ENCODE measurements at regions not wholly inside any gene's neighbourhood (a gene's known extent, or its start where the extent isn't known, plus 50 kb on each side); places are given as distances from the start of the nearest gene placed in this dataset.
"Not testable (repeated sequence)": the region's sequence is repeated elsewhere in the genome, so short reads cannot be mapped to it uniquely, and the experiment has no call there.

- not testable (repeated sequence) for H3K9ac ChIP-seq (ENCODE audit: low read length); H3K27ac ChIP-seq (ENCODE audit: low read depth, low read length); H3K4me3 ChIP-seq (ENCODE audit: low read depth in 1 of 2, low read length in 2 of 2); H3K36me3 ChIP-seq (ENCODE audit: insufficient read depth, low read length); H3K27me3 ChIP-seq (ENCODE audit: control insufficient read depth in 1 of 2, insufficient read depth in 2 of 2, low read length in 2 of 2); H3K4me1 ChIP-seq (ENCODE audit: insufficient read depth, low read length); H3K9me3 ChIP-seq (ENCODE audit: low read length)
These were observed 174.1 kb upstream of the PHACTR1 start for GRCh38 chr6:12542319-12543115.

GRCh38 chr6:12543953-12544352 lies 172.6 kb upstream of the PHACTR1 start:
- Histone ChIP-seq H3K4me3 (ENCODE audit: low read depth in 1 of 2, low read length in 2 of 2) (no peak overlapping the region), H3K9ac (ENCODE audit: low read length) (no peak overlapping the region), H3K27ac (ENCODE audit: low read depth, low read length) (no peak overlapping the region)

DNA sequence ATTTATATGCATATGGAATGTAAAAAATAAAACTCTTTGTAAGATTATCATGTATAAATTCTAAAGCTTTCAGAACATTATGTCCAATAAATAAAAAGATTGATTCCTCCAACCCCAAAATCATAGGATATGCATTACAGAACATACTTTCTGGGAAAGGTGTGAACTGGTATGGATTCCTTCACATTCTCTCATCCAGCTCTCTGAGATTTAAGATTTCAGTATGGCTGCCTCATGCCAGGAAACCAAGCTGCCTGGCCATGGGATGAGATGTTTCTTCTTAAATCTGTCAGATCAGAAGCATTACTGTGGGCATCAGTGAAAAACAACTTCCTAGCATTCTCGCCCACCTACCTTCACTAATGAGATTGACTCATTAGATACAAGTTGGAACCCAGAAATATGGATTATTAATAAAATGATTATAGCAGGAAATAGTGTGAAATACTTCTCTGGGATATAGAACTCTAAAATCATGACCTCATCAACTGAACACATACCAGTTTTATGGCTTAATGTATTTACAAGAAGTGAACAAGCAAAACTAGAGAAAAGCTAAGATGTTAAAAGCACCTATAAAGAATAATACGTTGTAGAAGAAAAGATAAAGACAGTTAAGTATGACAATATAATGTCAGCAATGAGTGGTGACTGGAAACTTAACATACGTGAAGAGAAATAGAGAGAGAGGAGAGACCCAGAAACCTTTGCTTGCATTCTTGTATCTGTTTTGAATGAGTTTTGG lies 171.6 kb upstream of the PHACTR1 start:
- Histone ChIP-seq H3K27ac (ENCODE audit: low read depth, low read length) (no peak overlapping the region), H3K27me3 (ENCODE audit: control insufficient read depth in 1 of 2, insufficient read depth in 2 of 2, low read length in 2 of 2) (no peaks in the 10 kb centered on the region), H3K9ac (ENCODE audit: low read length) (no peak overlapping the region), H3K4me1 (ENCODE audit: insufficient read depth, low read length) (no peaks in the 10 kb centered on the region), H3K9me3 (ENCODE audit: low read length) (no peaks in the 10 kb centered on the region), H3K4me3 (ENCODE audit: low read depth in 1 of 2, low read length in 2 of 2) (no peak overlapping the region), H3K36me3 (ENCODE audit: insufficient read depth, low read length) (no peaks in the 10 kb centered on the region)

More at GRCh38 chr6:12543953-12544352, 172.6 kb upstream of the PHACTR1 start:
- Histone ChIP-seq H3K36me3 (ENCODE audit: insufficient read depth, low read length) (no peaks in the 10 kb centered on the region), H3K9me3 (ENCODE audit: low read length) (no peaks in the 10 kb centered on the region), H3K27me3 (ENCODE audit: control insufficient read depth in 1 of 2, insufficient read depth in 2 of 2, low read length in 2 of 2) (no peaks in the 10 kb centered on the region), H3K4me1 (ENCODE audit: insufficient read depth, low read length) (no peaks in the 10 kb centered on the region)

DNA sequence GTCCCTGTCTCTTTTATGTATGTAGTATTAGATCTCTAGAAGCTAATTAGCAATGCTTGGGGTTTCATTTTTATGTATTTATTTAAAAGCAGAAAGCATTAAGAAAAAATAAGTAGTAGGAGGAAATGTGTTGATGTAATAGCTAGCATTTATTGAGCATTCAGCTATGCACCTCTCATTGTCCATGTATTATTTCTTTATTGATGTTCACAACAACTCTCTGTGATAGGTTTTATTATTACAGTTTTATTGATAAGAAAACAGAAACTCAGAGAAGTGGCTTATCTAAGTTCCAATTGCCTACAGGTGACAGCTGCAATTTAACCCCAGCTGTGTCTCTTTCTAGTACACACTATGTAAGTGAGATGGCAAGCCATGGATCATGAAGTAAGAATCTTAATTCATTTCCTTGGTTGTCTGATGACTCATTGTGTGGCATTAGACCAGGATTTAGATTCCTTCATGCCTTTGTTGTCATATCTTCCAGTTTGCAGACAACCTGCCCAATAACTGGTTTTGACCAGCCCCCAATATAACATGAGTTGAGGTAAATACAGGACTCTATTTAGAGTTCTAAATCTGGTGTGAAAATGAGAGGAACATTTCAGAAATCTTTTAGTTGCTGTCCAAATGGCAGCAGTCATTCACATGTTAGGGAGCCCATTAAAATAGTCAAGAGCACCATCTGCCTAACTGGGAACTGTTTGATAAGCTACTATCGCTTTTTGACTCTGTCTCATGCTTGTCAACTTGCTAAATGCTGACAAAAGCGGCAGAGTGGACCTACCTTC lies 170.8 kb upstream of the PHACTR1 start:
- Histone ChIP-seq H3K9me3 (ENCODE audit: low read length) (no peaks in the 10 kb centered on the region), H3K4me3 (ENCODE audit: low read depth in 1 of 2, low read length in 2 of 2) (no peak overlapping the region), H3K36me3 (ENCODE audit: insufficient read depth, low read length) (no peaks in the 10 kb centered on the region), H3K27me3 (ENCODE audit: control insufficient read depth in 1 of 2, insufficient read depth in 2 of 2, low read length in 2 of 2) (no peaks in the 10 kb centered on the region), H3K27ac (ENCODE audit: low read depth, low read length) (no peak overlapping the region), H3K4me1 (ENCODE audit: insufficient read depth, low read length) (no peaks in the 10 kb centered on the region), H3K9ac (ENCODE audit: low read length) (no peak overlapping the region)

GRCh38 chr6:12546410-12547002 lies 170.1 kb upstream of the PHACTR1 start:
- Histone ChIP-seq H3K9ac (ENCODE audit: low read length) (no peak overlapping the region), H3K36me3 (ENCODE audit: insufficient read depth, low read length) (no peaks in the 10 kb centered on the region), H3K27ac (ENCODE audit: low read depth, low read length) (no peak overlapping the region), H3K9me3 (ENCODE audit: low read length) (no peaks in the 10 kb centered on the region), H3K27me3 (ENCODE audit: control insufficient read depth in 1 of 2, insufficient read depth in 2 of 2, low read length in 2 of 2) (no peaks in the 10 kb centered on the region), H3K4me1 (ENCODE audit: insufficient read depth, low read length) (no peaks in the 10 kb centered on the region), H3K4me3 (ENCODE audit: low read depth in 1 of 2, low read length in 2 of 2) (no peak overlapping the region)

GRCh38 chr6:12548526-12548925 lies 168.0 kb upstream of the PHACTR1 start:
- Histone ChIP-seq H3K9ac (ENCODE audit: low read length) (no peak overlapping the region), H3K4me3 (ENCODE audit: low read depth in 1 of 2, low read length in 2 of 2) (no peak overlapping the region), H3K27ac (ENCODE audit: low read depth, low read length) (no peak overlapping the region), H3K27me3 (ENCODE audit: control insufficient read depth in 1 of 2, insufficient read depth in 2 of 2, low read length in 2 of 2) (no peaks in the 10 kb centered on the region), H3K4me1 (ENCODE audit: insufficient read depth, low read length) (no peaks in the 10 kb centered on the region), H3K36me3 (ENCODE audit: insufficient read depth, low read length) (no peaks in the 10 kb centered on the region), H3K9me3 (ENCODE audit: low read length) (no peaks in the 10 kb centered on the region)

GRCh38 chr6:12549445-12549844 lies 167.1 kb upstream of the PHACTR1 start:
- not testable (repeated sequence) for H3K9me3 ChIP-seq (ENCODE audit: low read length); H3K27ac ChIP-seq (ENCODE audit: low read depth, low read length); H3K9ac ChIP-seq (ENCODE audit: low read length); H3K36me3 ChIP-seq (ENCODE audit: insufficient read depth, low read length); H3K4me3 ChIP-seq (ENCODE audit: low read depth in 1 of 2, low read length in 2 of 2); H3K27me3 ChIP-seq (ENCODE audit: control insufficient read depth in 1 of 2, insufficient read depth in 2 of 2, low read length in 2 of 2); H3K4me1 ChIP-seq (ENCODE audit: insufficient read depth, low read length)

- H3K4me1 ChIP-seq (ENCODE audit: insufficient read depth, low read length); H3K27me3 ChIP-seq (ENCODE audit: control insufficient read depth in 1 of 2, insufficient read depth in 2 of 2, low read length in 2 of 2); H3K9ac ChIP-seq (ENCODE audit: low read length); H3K9me3 ChIP-seq (ENCODE audit: low read length); H3K4me3 ChIP-seq (ENCODE audit: low read depth in 1 of 2, low read length in 2 of 2); H3K27ac ChIP-seq (ENCODE audit: low read depth, low read length); H3K36me3 ChIP-seq (ENCODE audit: insufficient read depth, low read length): not testable (repeated sequence)
These were observed 161.7 kb upstream of the PHACTR1 start for GRCh38 chr6:12554820-12555219.

- H3K27ac ChIP-seq (ENCODE audit: low read depth, low read length), result no peak overlapping the region
These were observed 161.3 kb upstream of the PHACTR1 start for GRCh38 chr6:12555267-12555666.

DNA sequence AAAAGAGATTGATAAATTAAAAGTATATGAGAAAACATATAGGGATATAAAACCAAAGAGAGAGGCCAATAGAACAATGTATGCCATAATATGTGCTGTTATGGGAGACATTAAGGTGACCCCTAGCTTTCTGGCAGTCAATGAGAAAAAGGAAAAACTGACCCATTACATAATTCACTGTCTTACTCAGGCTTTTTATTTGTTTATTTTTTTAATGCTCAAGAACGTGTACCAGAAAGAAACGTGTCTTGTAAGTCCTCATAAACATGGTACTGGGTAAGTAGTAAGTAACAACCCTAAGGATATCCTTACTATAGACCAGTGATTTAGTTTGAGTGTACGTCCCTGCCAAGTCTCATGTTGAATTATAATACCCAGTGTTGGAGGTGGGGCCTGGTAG lies 160.8 kb upstream of the PHACTR1 start:
- no peak overlapping the region for H3K9ac ChIP-seq (ENCODE audit: low read length)
- no peaks in the 10 kb centered on the region for H3K4me1 ChIP-seq (ENCODE audit: insufficient read depth, low read length)
- H3K27ac ChIP-seq (ENCODE audit: low read depth, low read length), result no peak overlapping the region
- no peaks in the 10 kb centered on the region for H3K9me3 ChIP-seq (ENCODE audit: low read length)
- H3K36me3 ChIP-seq (ENCODE audit: insufficient read depth, low read length), result no peaks in the 10 kb centered on the region
- H3K4me3 ChIP-seq (ENCODE audit: low read depth in 1 of 2, low read length in 2 of 2), result no peak overlapping the region
- no peaks in the 10 kb centered on the region for H3K27me3 ChIP-seq (ENCODE audit: control insufficient read depth in 1 of 2, insufficient read depth in 2 of 2, low read length in 2 of 2)

More at GRCh38 chr6:12555267-12555666, 161.3 kb upstream of the PHACTR1 start:
- no peaks in the 10 kb centered on the region for H3K9me3 ChIP-seq (ENCODE audit: low read length)
- no peak overlapping the region for H3K4me3 ChIP-seq (ENCODE audit: low read depth in 1 of 2, low read length in 2 of 2)
- H3K9ac ChIP-seq (ENCODE audit: low read length), result no peak overlapping the region
- no peaks in the 10 kb centered on the region for H3K27me3 ChIP-seq (ENCODE audit: control insufficient read depth in 1 of 2, insufficient read depth in 2 of 2, low read length in 2 of 2)
- H3K36me3 ChIP-seq (ENCODE audit: insufficient read depth, low read length), result no peaks in the 10 kb centered on the region
- H3K4me1 ChIP-seq (ENCODE audit: insufficient read depth, low read length), result no peaks in the 10 kb centered on the region

- H3K9ac ChIP-seq (ENCODE audit: low read length), result no peak overlapping the region
These were observed 158.8 kb upstream of the PHACTR1 start for GRCh38 chr6:12557765-12558164.

More at GRCh38 chr6:12557765-12558164, 158.8 kb upstream of the PHACTR1 start:
- Histone ChIP-seq H3K36me3 (ENCODE audit: insufficient read depth, low read length) (no peaks in the 10 kb centered on the region), H3K27me3 (ENCODE audit: control insufficient read depth in 1 of 2, insufficient read depth in 2 of 2, low read length in 2 of 2) (no peaks in the 10 kb centered on the region), H3K4me1 (ENCODE audit: insufficient read depth, low read length) (no peaks in the 10 kb centered on the region), H3K9me3 (ENCODE audit: low read length) (peaks cover 6% of the 10 kb centered on the region), H3K4me3 (ENCODE audit: low read depth in 1 of 2, low read length in 2 of 2) (no peak overlapping the region), H3K27ac (ENCODE audit: low read depth, low read length) (no peak overlapping the region)
